Hematopoietic multipotent progenitor cell treated with erythropoietin and hydrocortisone succinate and interleukin-3 and kit ligand, for 8 days (in vitro differentiated cells): ENCODE measurements at regions not wholly inside any gene's neighbourhood (a gene's known extent, or its start where the extent isn't known, plus 50 kb on each side); places are given as distances from the start of the nearest gene placed in this dataset.
"Not testable (repeated sequence)": the region's sequence is repeated elsewhere in the genome, so short reads cannot be mapped to it uniquely, and the experiment has no call there.

ENCODE experiments used
- DNase-seq: peaks from one replicate; pipeline ENCODE4 v3.0.0-alpha.2; 2015

DNA sequence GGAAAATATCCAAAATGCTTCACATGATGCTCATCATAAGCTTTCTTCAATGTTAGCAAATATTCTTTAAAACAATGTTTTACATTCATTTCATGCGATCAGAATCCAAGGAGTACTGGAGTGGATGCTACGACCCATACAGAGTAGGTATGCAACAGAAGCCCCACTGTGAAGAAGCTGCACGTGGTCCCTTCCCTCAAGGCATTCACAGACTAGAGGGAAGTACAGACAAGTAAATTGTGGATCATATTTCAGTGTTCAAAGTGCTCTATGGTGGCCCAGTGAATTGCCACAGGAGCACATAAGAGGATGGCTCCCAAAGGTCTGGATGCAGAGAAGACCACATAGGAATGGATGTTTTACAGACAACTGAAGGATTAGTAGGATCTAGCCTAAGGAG is 789.9 kb downstream of the IGSF11 start:
- no peak for DNase-seq

DNA sequence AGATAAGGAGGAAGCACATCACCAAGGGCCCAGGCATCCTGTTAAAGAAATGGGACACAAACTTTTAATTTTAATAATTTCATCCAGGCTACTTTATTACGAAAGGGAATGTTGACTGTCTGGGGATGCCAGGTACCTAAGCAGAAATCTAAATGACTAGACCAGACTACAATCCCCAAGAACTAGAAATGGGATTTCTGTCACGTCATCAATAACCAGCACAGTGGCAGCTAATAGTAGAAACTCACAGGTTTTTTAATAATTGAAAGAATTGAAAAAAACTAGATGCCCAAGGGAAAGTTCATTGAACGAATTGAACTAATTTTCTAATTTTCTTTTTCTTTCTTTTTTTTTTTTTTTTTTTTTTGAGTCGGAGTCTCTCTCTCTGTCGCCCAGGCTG is 789.3 kb downstream of the IGSF11 start:
- DNase-seq = no peak

DNA sequence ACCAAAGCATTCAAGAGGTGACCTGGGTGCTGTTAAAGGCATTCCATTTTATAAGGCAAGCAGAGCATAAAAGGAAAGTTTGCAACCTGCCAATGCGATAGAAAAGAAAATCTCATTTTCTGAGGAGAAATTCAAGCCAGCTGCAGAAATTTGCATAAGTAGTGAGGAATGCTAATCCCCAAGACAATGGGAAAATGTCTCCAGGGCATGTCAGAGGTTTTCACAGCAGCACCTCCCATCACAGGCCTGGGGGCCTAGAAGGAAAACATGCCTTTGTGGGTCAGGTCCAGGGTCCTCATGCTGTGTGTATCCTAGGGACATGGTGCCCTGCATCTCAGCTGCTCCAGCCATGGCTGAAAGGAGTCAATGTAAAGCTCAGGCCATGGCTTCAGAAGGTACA is 775.8 kb downstream of the IGSF11 start:
- not testable (repeated sequence) for DNase-seq

DNA sequence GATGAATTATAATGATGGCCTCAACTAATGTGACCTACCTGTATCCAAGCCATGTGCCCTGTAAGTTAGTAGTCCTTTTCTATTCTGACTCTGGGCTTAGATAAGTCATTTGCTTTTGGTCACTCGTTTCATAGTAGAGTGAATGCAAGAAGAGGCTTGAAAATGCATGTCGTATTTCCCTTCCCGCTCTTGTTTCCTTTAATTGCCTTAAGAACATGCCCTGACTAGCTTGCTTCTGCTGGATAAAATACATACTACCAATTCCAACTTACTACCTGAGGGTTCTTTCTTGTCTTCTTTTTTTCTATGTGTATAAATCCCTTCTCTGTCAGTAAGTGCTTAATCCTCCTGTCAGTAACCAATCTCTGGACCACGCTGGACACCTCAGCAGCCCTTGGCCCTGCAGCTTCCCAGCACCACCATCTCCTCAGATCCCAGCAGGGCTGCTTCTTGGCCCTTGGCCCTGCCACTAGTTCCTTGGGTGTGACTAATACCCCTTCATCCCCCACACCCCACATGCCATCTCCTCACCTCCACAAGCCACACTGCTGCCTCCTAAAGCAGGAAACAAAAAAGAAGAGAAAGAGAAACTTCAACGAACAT is 771.7 kb downstream of the IGSF11 start:
- no peak for DNase-seq

DNA sequence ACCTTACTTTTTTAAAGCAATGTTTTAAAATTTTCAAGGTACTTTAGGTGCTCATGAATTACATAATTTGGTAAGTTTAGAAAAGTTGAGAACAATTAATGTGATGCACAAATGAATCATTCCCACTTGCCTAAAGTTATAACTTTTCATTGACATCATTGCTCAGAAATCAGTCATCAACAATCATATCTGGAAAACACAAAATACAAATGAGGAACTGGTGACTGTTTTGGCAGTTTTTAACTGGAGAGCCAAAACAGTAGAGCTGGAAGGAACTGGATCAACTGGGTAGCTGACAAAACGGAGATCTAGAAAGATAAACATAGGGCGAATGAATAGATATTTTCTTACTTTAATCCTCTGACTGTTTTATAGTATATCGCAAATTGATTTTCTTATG is 767.1 kb downstream of the IGSF11 start:
- DNase-seq = no peak

DNA sequence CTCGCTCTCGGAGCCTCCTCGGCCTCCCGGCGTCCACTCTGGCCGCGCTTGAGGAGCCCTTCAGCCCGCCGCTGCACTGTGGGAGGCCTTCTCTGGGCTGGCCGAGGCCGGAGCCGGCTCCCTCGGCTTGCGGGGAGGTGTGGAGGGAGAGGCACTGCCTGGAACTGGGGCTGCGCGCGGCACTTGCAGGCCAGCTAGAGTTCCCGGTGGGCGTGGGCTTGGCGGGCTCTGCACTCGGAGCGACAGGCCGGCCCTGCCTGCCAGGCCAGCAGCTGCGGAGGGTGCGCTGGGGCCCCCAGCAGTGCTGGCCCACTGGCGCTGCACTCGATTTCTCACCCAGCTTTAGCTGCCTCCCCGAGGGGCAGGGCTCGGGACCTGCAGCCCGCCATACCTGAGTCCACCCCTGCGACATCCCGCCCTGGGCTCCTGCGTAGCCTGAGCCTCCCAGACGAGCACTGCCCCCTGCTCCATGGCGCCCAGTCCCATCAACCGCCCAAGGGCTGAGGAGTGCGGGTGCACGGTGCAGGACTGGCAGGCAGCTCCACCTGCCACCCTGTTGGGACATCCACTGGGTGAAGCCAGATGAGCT is 765.0 kb downstream of the IGSF11 start:
- DNase-seq = no peak

DNA sequence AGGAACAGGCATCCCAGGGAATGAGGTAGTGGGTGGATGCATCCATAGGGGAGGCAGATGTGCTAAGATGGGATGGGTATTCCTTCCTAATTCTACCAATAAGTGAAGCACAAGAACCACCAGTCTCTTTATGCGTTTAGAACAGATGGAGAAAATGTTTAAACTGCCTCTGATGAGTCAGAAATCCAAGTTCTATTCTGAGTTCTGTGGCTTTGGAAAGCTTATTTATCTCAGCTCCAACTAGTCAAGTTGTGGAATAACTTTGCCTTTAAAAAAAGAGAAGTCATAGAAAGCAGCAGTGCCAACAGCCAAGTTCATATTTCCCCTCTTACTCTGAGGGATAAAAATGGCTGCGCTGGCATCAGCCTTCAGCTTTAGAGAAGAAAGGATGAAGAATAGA is 761.7 kb downstream of the IGSF11 start:
- no peak for DNase-seq

DNA sequence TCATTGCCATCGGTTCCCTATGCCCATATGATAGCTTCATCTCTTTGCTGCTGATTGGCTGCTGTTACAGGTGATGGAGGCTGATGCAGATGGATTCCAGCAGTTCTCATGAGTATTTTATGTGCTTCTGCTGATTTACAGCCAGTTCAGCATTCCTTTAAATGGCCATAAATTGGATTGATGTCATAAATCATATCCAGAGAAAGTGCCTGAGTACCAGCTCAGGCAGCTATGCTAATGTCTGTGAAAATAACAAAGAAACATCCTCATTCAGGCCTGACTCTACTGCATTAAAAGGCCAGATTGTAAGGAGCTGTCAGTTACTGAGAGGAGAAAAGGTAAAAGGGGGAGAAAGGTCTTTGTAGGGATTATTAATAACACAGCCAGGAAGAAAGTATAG is 756.8 kb downstream of the IGSF11 start:
- no peak for DNase-seq

DNA sequence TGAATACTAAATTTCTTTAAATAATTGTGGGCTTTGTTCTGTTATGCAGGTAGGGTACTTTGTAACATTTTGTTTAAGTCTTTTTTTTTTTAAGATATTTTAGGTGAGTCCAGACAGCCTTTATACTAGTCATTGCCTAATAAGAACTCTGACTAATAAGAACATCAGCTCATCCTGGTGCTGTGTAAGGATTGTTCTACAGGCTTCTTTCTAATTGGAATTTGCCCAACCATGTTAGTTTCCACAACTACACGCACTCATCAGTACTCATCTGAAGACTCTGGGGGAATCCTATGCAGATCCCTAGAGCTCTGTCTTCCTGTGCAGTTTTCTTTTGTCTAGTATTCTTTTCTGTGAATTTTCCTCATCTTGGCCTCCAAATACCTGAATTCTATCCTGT is 741.8 kb downstream of the IGSF11 start:
- no peak for DNase-seq

DNA sequence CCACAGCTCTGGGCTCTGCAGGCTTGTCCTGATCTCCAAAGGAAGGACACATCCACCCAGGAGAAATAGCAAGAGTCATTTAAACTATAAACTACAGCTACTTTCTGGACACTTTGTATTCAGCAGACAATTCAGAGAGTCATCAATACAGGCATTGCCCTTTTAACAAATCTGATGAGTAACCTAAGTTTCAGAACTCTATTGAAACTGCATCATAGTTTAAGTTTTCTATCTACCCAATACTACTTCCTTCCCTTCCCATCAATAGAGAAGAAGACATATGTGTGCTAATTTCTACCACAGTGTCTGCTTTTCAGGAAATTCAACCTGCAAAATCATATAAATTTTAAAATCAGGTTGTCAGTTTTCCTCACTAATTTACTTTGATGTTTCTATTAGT is 736.5 kb downstream of the IGSF11 start:
- DNase-seq = no peak

DNA sequence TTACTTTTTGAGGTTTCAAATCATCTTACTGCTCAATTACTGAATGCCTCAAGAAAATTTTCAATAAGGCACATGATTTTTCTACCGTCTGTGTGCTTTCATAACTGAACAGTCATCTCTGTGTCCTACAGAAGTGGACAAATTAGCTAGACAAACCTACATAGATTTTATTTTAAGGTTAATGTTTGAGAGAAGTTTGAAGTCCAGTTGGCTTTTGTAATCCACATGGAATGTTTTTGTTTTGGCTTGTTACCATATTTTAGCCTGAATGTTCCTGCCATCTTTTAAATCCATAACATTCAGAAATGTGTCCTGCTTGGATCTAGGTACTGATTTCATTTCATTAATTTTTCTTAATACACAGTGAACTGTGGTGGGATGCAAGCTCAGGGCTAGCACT is 730.1 kb downstream of the IGSF11 start:
- no peak for DNase-seq

DNA sequence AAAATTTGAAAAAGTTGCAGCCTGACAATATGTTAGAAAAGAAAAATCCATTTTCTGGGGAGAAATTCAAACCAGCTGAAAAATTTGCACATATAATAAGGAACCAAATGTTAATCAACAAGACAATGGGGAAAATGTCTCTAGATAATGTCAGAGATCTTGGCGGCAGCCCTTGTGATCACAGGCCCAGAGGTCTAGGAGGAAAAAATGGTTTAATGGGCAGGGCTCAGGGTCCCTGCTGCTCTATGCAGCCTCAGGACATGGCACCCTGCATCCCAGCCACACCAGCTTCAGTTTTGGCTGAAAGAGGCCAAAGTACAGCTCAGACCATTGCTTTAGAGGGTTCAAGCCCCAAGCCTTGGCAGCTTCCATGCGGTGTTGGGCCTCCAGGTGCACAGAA is 701.9 kb downstream of the IGSF11 start:
- no peak for DNase-seq

DNA sequence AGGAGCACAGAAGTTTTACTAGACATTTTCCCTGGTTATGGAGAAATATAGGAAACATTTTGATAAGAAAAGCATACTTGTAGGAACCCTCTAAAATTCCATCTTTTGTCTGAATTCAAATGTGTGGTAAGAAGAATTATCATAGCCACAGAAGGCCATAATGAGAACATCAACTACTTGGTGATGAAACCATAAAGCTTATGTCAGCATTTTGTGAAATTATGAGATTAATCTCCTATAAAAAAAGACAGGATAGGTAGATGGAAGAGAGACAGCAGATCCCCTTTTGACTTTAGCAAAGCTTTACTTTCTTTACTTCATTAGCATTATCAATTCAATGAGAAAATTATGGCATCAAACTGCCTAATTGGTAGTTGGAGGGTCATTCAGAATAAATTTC is 697.0 kb downstream of the IGSF11 start:
- no peak for DNase-seq

DNA sequence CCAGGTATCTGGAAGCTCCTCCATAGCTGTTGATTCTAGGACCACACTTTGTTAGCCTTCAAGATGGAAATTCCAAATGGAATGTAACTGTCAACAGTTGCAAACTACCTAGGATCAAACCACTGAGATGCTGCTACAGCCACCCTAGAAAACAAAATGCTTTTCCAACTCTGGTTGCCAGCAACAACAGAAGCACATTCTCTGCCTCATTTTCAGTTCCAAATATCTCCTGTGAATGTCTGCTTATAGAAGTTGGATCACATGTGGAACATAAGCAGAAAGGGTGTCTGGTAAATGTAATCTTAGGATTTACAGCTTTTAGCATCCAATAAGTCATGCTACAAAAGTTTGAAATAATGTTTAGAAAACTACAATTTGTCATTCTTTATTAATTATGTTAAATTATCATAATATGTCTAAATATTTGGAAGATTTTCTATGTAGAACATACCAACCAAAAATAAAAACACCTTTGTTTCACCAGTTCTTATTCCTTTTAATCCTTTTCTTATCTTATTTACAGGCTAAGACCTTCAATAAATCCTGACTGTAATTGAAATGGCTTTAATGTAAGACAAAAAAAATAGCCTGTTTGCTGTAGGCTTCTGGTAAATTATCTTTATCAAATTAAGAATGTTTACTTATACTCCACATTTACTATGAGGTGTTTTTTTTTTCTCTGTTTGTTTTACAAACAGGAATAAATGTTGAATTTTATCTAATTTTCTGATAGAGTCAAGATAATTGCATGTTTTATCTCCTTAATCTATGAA is 687.1 kb downstream of the IGSF11 start:
- DNase-seq = no peak

DNA sequence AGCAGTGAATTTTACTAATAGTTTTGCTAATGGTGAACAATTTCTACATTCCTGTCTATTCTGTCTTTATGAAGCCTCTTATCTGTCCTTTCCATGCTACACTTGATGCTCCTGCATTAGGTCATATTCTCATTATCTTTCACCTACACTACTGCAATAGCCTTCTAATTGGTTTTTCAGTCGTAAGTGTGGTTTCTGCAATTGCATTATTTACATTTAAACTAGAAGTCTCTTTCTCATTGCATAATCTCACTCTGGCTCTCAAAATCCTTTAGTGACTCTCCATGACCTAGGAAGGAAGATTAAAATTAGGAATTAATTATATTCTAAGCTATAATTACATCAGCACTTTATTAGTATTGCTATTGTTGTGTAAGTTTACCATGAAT is 686.5 kb downstream of the IGSF11 start:
- DNase-seq = no peak

DNA sequence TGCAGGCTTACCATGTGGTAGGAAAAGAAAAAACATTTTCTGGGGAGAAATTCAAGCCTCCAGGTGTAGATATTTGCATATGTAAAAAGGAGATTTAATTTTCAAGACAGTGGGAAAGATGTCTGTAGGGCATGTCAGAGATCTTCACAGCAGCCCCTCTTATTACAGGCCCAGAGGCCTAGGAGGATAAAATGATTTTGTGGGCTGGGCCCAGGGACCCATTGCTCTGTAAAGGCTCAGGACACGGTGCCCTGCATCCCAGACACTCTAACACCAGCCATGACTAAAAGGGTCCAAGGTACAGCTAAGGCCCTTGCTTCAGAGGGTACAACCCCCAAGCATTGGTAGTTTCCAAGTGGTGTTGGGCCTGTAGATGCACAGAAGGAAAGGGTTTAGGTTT is 680.1 kb downstream of the IGSF11 start:
- DNase-seq = no peak

DNA sequence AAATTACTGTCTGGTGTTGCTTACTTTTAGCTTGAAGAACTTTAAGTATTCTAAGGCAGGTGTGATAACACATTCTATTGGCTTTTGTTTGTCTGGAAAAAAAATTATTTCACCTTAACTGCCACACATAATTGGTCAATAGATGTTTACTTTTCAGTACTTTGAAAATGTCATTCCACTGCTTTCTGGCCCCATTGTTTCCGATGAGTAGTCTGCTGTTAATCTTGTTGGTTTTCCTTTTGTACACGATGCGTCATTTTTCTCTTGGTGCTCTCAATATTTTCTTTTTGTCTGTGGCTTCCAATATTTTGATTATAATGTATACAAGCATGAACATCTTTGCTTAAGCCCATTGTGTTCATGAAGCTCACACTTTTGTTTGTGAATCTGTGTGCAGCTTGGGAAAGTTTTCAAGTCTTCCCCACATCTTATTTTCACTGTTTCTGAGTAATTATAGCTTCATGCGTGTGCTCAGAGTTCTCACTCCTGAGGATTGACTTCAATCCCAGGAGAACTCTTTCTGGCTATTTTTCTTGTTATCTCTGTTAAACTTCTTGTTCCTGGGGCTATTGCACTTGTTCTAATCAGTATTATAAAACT is 664.7 kb downstream of the IGSF11 start:
- DNase-seq = no peak

DNA sequence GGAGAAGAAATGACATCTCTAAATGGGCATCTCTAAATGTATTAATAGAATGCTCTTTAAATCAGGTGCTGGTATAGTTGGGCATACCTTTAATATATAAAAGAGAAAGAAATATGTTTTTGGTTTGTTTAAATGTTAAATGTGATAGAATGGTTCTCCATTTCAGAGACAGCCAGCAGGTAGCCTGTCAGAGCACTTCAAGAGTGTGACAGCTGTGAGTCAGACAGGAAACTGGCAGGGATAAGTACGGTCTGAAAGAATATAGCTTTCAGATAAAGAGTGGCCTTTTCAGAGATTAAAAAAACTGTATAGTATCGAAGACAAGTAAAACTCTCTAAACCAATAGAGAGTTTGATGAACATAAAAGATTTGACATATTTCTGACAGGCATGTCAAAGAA is 654.1 kb downstream of the IGSF11 start:
- DNase-seq = no peak

DNA sequence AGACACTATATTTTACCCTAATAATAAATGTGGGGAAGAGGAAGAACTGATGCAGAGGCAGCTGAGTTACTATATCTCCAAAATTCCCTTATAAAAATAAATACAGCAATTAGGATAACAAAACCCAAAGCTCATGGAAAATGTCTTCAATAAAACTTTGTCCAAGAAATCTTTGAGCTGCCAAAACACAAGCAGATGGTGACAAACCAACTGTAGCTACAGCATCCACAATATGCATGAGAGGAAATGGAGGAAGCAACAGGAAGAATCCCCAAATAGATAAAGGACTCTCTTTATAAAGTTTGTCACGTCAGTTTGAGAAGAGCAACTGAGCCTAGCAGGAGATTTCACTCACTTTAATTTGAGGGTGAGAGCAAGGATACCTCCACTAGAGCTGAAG is 638.2 kb downstream of the IGSF11 start:
- no peak for DNase-seq

DNA sequence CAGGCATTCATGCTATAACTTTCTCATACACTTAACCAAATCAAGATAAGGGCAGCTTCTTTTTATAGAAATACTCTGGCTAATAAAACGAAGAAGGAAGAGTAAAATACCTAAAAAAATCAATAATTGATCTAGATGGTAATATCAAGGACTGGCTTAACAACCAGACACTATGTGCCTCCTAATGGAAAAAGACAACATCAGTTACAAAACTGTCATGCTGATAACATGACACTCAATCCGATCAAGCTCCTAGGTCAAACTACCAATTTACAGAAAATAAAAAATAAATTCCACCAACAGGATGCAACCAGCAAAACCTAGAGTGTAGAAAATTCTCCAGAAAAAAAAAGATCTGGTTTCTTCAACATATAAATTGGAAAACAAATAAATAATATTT is 634.6 kb downstream of the IGSF11 start:
- DNase-seq = no peak

DNA sequence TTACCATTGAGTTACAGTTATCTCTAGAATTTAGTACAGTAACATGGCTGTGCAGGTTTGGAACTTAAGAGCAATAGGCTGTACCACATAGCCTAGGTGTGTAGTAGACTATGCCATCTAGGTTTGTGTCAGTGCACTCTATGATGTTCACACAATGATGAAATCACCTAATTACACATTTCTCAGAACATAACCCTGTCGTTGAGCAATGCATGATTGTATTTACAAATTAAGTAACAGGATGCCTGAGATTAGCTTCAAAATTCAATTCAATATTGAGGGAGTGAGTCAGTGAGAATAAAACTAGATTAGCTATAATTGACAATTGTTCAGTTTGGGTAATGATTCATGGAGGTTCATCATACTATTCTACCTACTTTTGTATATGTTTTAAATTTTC is 633.8 kb downstream of the IGSF11 start:
- no peak for DNase-seq

DNA sequence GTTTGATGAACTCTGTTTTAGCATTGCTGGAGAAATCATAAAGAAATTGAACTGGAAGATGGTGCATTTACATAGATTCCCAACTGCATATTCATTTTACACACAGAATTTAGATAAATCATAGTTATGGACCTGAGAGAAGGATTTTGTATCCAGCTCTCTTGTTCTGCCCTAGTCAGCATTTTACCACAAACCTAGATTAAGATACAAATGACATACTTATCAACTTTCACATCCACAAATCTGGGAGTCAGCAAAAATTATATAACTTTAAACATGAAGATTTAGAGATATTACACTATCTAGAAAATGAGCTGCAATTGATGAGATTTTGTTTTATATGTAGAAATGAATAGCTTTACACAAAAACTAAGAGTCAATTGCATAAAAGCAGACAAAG is 632.8 kb downstream of the IGSF11 start:
- DNase-seq = no peak

DNA sequence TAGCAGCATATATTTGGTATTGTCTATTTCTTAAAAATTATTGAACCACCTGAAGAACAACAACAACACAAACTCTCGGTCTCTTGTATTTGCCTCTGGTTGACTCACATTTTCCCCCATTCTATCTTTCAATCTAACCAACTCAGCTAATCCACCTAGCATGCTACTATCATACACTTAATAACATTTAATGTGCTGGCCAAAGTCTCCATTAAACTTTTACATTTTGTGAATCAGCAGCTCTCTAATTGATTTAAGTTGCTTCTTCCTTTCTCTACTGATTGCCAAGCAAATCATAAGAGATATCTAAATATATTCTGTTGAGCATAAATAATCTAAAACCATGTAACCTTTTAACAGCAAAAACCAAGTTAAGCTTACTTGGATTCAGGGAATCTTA is 631.7 kb downstream of the IGSF11 start:
- DNase-seq = no peak

DNA sequence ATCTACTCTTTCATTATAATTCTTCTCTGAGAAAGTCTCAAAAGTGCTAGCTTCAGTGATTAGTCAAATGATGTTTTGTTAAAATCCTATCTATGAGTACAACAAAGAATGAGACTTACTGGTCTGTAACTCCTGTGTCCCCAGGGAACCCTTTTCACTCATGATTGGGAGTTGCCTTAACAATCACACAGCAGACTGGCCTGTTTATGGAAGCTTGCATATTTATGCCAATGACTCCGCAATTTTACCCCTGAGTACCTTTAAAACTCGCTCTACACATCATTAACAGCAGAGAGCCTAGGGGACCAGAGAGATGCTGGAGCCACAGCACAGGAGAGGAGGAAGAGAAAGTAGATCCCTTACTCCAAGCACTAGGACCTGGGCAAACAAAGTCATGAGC is 628.1 kb downstream of the IGSF11 start:
- DNase-seq = no peak
